Parathyroid adenoma (tissue), 2 donors: ENCODE measurements at regions not wholly inside any gene's neighbourhood (a gene's known extent, or its start where the extent isn't known, plus 50 kb on each side); places are given as distances from the start of the nearest gene placed in this dataset.

Experiments
- H2AFZ ChIP-seq: fragments of 300-600 bp; sonication (generic); one replicate; pipeline ENCODE4 v1.7.0; 2017; ENCODE audit warnings: antibody characterized with exemption, mild to moderate bottlenecking
- H3K27ac ChIP-seq: fragments of 300-600 bp; sonication (generic); one replicate; pipeline ENCODE4 v1.7.0; 2017
- H3K27me3 ChIP-seq: fragments of 300-600 bp; sonication (generic); one replicate; pipeline ENCODE4 v1.7.0; 2017; ENCODE audit warnings: low read length; ENCODE audit not compliant: control insufficient read depth, insufficient read depth
- H3K36me3 ChIP-seq: fragments of 300-600 bp; sonication (generic); one replicate; pipeline ENCODE4 v1.7.0; 2017; ENCODE audit warnings: low read length; ENCODE audit not compliant: control insufficient read depth, insufficient read depth
- H3K4me1 ChIP-seq: fragments of 300-600 bp; sonication (generic); one replicate; pipeline ENCODE4 v1.7.0; 2017; ENCODE audit warnings: control low read depth
- H3K4me2 ChIP-seq: fragments of 300-600 bp; sonication (generic); one replicate; pipeline ENCODE4 v1.7.0; 2017; ENCODE audit warnings: low read length
- H3K4me3 ChIP-seq: fragments of 300-600 bp; sonication (generic); one replicate; pipeline ENCODE4 v1.7.0; 2017; ENCODE audit warnings: low read depth, low read length
- H3K79me2 ChIP-seq: fragments of 300-600 bp; sonication (generic); one replicate; pipeline ENCODE4 v1.7.0; 2017; ENCODE audit warnings: control low read depth
- H3K9ac ChIP-seq: fragments of 300-600 bp; sonication (generic); one replicate; pipeline ENCODE4 v1.7.0; 2017; ENCODE audit warnings: mild to moderate bottlenecking
- H3K9me3 ChIP-seq: fragments of 300-600 bp; sonication (generic); one replicate; pipeline ENCODE4 v1.7.0; 2017; ENCODE audit warnings: low read length; ENCODE audit not compliant: control insufficient read depth
- TF ChIP-seq, protein P1 (sequence below): fragments of 300-600 bp; sonication (generic); IDR thresholded peaks from one replicate; pipeline ENCODE4 v1.7.0; 2017; ENCODE audit warnings: antibody characterized with exemption, mild to moderate bottlenecking
- donor health status: primary hyperparathyroidism.

DNA sequence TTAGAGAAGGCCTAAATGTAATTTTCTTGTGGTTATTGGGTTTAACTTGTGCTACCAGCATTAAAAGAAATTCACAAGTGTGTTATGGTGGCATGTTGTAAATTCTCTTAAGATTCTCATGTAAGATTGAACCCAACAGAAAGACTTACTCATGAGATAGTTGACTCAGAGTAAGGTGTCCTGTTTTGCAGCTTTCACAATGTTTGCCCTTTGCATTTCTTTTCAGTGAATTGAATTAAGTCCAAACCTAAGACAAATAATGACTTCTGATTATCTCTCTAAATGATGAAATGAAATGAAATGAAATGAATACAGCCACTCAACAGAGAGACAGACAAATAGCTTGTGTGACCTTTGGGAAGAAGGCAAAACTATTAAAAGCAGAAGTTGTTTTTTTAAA, 1696.9 kb upstream of the WWC1 start:
- TF ChIP-seq, protein P1, sequence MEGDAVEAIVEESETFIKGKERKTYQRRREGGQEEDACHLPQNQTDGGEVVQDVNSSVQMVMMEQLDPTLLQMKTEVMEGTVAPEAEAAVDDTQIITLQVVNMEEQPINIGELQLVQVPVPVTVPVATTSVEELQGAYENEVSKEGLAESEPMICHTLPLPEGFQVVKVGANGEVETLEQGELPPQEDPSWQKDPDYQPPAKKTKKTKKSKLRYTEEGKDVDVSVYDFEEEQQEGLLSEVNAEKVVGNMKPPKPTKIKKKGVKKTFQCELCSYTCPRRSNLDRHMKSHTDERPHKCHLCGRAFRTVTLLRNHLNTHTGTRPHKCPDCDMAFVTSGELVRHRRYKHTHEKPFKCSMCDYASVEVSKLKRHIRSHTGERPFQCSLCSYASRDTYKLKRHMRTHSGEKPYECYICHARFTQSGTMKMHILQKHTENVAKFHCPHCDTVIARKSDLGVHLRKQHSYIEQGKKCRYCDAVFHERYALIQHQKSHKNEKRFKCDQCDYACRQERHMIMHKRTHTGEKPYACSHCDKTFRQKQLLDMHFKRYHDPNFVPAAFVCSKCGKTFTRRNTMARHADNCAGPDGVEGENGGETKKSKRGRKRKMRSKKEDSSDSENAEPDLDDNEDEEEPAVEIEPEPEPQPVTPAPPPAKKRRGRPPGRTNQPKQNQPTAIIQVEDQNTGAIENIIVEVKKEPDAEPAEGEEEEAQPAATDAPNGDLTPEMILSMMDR, result no peak
- no peaks in the 10 kb centered on the region for H3K36me3 ChIP-seq
- no peaks in the 10 kb centered on the region for H3K27me3 ChIP-seq
- H3K4me3 ChIP-seq, result no peak overlapping the region
- H3K4me2 ChIP-seq, result no peak overlapping the region
- no peaks in the 10 kb centered on the region for H3K4me1 ChIP-seq
- H3K9ac ChIP-seq, result no peak overlapping the region
- H3K27ac ChIP-seq, result no peak overlapping the region
- H2AFZ ChIP-seq, result no peak overlapping the region
- no peaks in the 10 kb centered on the region for H3K9me3 ChIP-seq
- H3K79me2 ChIP-seq, result no peaks in the 10 kb centered on the region

DNA sequence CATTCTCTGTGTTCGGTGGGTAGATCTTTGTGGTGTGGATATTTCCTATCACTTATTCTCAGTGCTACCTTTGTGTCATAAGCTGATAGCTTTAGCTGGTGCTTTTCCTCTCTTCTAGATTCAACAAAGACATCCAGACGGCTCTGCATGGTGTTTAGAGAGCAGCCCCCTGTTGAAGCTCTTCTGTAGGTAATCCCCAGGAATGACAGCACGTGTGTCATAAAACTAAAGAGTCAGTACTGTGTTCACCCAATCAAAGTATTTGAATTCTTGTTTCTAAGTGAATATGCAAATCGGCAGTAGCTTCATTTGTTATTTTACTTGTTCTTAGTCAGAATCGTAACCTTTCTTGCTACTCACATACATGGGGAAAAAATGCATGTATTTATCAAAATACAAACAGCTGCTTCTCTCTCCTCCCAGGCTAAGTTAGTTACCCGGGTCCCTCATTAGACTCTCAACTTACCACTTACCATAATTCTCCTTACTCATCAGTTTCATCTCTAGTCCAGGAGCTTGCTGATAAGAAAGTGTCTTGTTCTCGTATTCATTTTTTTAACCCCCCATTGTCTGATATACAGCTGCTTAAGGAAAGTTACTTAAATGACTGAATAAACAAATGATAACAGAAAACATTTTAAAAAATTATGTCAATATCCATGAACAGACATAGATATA, 1696.0 kb upstream of the WWC1 start:
- H3K4me1 ChIP-seq, result no peaks in the 10 kb centered on the region
- H3K79me2 ChIP-seq, result no peaks in the 10 kb centered on the region
- no peak overlapping the region for H3K4me3 ChIP-seq
- peak overlapping the region; percentile 1 for H3K4me2 ChIP-seq
- no peaks in the 10 kb centered on the region for H3K27me3 ChIP-seq
- H3K9me3 ChIP-seq, result no peaks in the 10 kb centered on the region
- TF ChIP-seq, protein P1, result no peak
- H3K27ac ChIP-seq, result no peak overlapping the region
- no peak overlapping the region for H2AFZ ChIP-seq
- no peaks in the 10 kb centered on the region for H3K36me3 ChIP-seq
- no peak overlapping the region for H3K9ac ChIP-seq

DNA sequence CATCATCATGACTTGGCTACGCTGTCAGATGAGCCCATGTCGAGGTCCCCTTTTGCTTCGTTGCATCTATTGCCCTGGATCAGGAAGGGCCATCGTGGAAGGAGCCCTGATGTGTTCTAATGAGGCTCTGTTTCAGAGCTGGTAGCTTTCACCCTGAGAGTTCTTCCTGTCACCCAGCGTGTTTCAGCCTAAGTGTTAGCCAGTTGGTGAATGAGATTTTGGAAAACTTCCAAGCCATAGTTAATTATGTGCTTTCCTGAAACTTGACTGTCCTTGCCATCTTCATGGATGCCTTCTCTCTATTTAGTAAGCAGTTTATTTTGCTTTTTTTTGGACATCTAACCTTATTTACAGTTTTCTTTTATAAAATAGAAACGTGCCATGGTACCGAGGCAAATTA, 1695.4 kb upstream of the WWC1 start:
- no peaks in the 10 kb centered on the region for H3K9me3 ChIP-seq
- no peaks in the 10 kb centered on the region for H3K4me1 ChIP-seq
- no peak overlapping the region for H2AFZ ChIP-seq
- H3K27me3 ChIP-seq, result no peaks in the 10 kb centered on the region
- no peak overlapping the region for H3K4me3 ChIP-seq
- H3K79me2 ChIP-seq, result no peaks in the 10 kb centered on the region
- TF ChIP-seq, protein P1, result no peak
- no peak overlapping the region for H3K27ac ChIP-seq
- H3K4me2 ChIP-seq, result peak overlapping the region; percentile 1
- H3K36me3 ChIP-seq, result no peaks in the 10 kb centered on the region
- no peak overlapping the region for H3K9ac ChIP-seq

DNA sequence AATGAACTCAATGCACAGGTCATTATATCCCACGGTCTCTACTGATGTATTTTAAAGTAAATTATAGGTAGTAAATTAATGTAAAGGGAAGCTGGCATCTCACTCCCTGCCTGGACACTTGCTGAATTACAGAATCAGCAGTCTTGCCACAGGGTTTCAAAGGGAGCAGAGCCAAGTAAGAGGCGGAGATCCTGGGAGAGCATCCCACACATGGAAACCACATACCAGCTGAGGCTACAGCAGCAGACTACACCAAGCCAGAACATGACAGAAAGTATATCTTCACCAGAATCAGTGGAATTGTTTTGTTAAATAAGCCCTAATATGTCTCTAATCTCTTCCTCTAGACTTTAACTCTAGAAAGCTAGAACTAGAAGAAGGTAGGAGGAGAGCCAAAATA, 1689.2 kb upstream of the WWC1 start:
- Histone ChIP-seq H3K4me2 (no peak overlapping the region), H2AFZ (no peak overlapping the region), H3K79me2 (no peaks in the 10 kb centered on the region), H3K4me1 (no peaks in the 10 kb centered on the region), H3K4me3 (no peak overlapping the region), H3K36me3 (no peaks in the 10 kb centered on the region), H3K9me3 (no peaks in the 10 kb centered on the region), H3K27ac (no peak overlapping the region), H3K9ac (no peak overlapping the region), H3K27me3 (no peaks in the 10 kb centered on the region)
- TF ChIP-seq, protein P1, result no peak

DNA sequence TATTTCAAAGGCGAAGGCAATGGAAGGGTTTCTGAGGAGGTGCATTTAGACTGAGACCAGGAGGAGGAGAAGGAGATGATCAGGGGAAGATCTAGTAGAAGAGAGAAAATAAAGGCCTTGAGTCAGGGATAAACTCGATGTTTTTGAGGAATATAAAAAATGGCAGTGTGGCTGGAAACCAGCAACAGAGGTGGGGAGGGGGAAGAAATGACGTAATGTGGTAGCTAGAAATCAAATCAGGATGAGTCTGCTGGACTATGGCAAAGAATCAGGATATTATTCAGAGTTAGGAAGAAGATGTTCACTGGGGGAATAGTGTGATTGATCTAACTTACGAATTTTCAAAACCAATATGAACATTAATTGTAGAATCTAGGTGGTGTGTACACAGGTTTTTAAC, 1673.9 kb upstream of the WWC1 start:
- H3K36me3 ChIP-seq, result no peaks in the 10 kb centered on the region

More for the DNA sequence above, 1673.9 kb upstream of the WWC1 start:
- Histone ChIP-seq H3K79me2 (no peaks in the 10 kb centered on the region), H3K9me3 (no peaks in the 10 kb centered on the region), H3K27ac (no peak overlapping the region), H3K4me2 (no peak overlapping the region), H3K27me3 (no peaks in the 10 kb centered on the region), H3K4me1 (no peaks in the 10 kb centered on the region), H3K4me3 (no peak overlapping the region), H3K9ac (no peak overlapping the region), H2AFZ (no peak overlapping the region)
- TF ChIP-seq, protein P1, result no peak
